AG04449 (cell line): ENCODE measurements at regions not wholly inside any gene's neighbourhood (a gene's known extent, or its start where the extent isn't known, plus 50 kb on each side); places are given as distances from the start of the nearest gene placed in this dataset.

Source experiments
- CTCF ChIA-PET: fragments of 350-600 bp; formaldehyde crosslinking; extraction: SDS; loops from one replicate; lab custom pipeline; 2021; ENCODE audit warnings: antibody characterized with exemption; lab: Yijun Ruan, JAX
- POLR2A ChIA-PET: fragments of 400-600, 350-600 bp; formaldehyde crosslinking; extraction: SDS; loops from one replicate; lab custom pipeline; 2020; ENCODE audit warnings: antibody characterized with exemption, inconsistent platforms; lab: Yijun Ruan, JAX
- DNase-seq: peaks from one replicate; pipeline ENCODE4 v3.0.0-alpha.2; 2010; ENCODE audit warnings: low read depth, low spot score
- H3K4me3 ChIP-seq: 2 replicates; pipeline ENCODE4 v1.5.1; 2011; ENCODE audit warnings: low read depth, mild to moderate bottlenecking, control low read depth, low read length
- CTCF ChIP-seq: IDR thresholded peaks from one replicate; pipeline ENCODE4 v1.5.1; 2011; ENCODE audit warnings: mild to moderate bottlenecking, moderate library complexity, low read length, control low read depth, inconsistent platforms; ENCODE audit not compliant: insufficient read depth; ENCODE audit errors: missing control alignments

GRCh38 chr13:50592412-50593155 lies 250.9 kb downstream of the DLEU7 start:
- CTCF ChIA-PET = interaction anchor here (1.0 to 1.4 kb wide), 3 partner anchors 10 to 208 kb away, joined by 3 to 4 read pairs (median 3); no protein-coding TSS in a partner anchor
- TF ChIP-seq CTCF = no peak

GRCh38 chr13:50593207-50593606 lies 250.3 kb downstream of the DLEU7 start:
- no peak overlapping the region for H3K4me3 ChIP-seq
- POLR2A ChIA-PET = no interaction called here
- CTCF ChIA-PET = interaction anchor here (0.6 to 1.4 kb wide), 3 partner anchors 9 to 22 kb away, joined by 3 to 4 read pairs (median 3); no protein-coding TSS in a partner anchor
- TF ChIP-seq CTCF = no peak
- no peak for DNase-seq

More at GRCh38 chr13:50592412-50593155, 250.9 kb downstream of the DLEU7 start:
- POLR2A ChIA-PET = interaction anchor here (0.6 to 0.7 kb wide), 2 partner anchors 58 to 510 kb away, joined by 3 read pairs; no protein-coding TSS in a partner anchor
- DNase-seq = peak; percentile 72
- no peak overlapping the region for H3K4me3 ChIP-seq

GRCh38 chr13:50594276-50595051 lies 249.0 kb downstream of the DLEU7 start:
- TF ChIP-seq CTCF = no peak
- no peak overlapping the region for H3K4me3 ChIP-seq
- ChIA-PET CTCF (interaction anchor here (1.3 kb wide), 1 partner anchor 206 kb away, joined by 5 read pairs; no protein-coding TSS in a partner anchor), POLR2A (no interaction called here)
- DNase-seq = no peak

GRCh38 chr13:50595196-50595595 lies 248.3 kb downstream of the DLEU7 start:
- no peak for TF ChIP-seq CTCF
- POLR2A ChIA-PET = no interaction called here
- CTCF ChIA-PET = interaction anchor here (1.3 kb wide), 1 partner anchor 205 kb away, joined by 5 read pairs; no protein-coding TSS in a partner anchor
- H3K4me3 ChIP-seq = no peak overlapping the region
- DNase-seq = no peak

- H3K4me3 ChIP-seq = no peak overlapping the region
- CTCF ChIA-PET = no interaction called here
- no peak for DNase-seq
- POLR2A ChIA-PET = no interaction called here
- no peak for TF ChIP-seq CTCF
Measured at GRCh38 chr13:50596156-50596555, 247.3 kb downstream of the DLEU7 start.

GRCh38 chr13:50596776-50597203 lies 246.7 kb downstream of the DLEU7 start:
- no peak overlapping the region for H3K4me3 ChIP-seq
- no peak for TF ChIP-seq CTCF
- POLR2A ChIA-PET = no interaction called here
- CTCF ChIA-PET = no interaction called here
- no peak for DNase-seq
